Inferior parietal cortex (tissue), 1 donor: ENCODE measurements at regions not wholly inside any gene's neighbourhood (a gene's known extent, or its start where the extent isn't known, plus 50 kb on each side); places are given as distances from the start of the nearest gene placed in this dataset.

Experiments
- DNase-seq: peaks from one replicate; pipeline ENCODE4 v3.0.0-alpha.2; 2016; ENCODE audit errors: extremely low spot score

DNA sequence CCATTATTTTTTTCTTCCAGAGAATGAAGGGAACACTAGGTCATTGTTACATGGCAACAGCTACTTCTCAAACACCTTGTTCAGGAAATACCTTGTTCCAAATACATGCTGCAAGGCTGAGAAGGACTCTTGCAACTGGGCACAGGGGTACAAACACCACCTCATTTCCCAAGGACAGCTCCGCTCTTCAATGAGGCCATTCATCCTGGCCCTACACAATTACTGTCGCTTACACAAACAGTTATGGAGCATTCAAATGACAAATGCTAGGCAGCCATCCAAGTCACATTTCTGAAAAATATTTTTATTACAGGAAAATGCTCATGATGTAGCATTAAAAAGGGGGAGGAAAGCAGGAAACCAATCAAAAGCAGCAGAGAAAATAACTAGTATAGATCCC lies 611.9 kb downstream of the DHX35 start:
- DNase-seq = no peak

DNA sequence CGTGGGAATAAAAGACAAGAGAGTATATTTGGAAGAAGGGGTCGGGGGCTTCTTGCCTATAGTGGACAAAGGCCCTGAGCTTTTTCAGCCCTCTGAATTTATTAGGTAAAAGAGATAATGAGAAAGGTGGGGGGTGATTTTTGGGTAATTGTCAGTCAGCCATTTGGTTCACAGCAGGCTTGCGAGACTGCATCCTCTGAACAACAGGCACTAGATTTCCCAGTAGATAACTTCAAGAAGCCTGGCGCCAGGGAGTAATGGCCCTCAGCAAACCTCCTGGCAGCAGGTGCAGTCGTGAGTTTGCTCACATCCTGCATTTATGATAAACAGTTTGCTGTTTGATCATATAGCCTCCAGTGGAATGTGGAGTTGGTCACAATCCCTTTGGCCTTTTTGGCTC lies 609.0 kb downstream of the DHX35 start:
- DNase-seq = no peak

DNA sequence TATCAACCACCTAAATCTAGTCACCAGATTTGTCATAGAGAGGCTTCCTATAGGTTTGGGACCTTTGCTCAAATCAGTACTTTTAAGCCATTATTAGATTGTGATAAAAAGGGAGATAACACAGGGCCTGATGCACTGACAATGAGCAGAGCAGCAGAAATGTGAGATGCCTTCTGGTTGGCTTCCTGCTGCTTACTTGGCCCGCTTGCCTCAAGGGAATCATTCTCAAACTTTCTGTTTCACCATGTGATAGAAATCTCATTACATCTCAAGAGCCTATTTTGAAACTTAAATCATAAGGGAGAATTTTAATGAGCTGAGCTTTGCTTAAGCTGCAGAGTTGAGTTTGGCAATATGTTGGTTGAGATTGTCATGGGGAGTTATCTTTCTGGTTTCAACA lies 606.0 kb downstream of the DHX35 start:
- DNase-seq = no peak

DNA sequence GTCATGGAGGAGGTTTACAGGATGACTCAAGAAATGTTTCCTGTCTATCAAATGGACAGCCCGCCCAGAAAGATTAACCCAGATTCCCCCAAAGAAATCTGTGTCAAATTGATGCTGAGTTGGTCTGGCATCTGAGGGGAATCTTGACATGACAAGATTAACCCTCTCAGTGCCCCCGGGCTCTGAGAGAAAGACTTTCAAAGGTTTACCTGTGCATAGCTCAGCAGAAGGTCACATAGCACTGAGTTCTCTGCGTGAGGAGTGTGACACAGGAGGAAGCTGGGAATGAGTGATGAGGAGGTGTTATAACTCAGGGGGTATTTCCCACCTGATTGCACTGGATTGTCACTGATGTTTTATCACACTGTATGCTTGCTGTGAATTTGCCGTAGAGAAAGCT lies 601.2 kb downstream of the DHX35 start:
- DNase-seq = no peak

DNA sequence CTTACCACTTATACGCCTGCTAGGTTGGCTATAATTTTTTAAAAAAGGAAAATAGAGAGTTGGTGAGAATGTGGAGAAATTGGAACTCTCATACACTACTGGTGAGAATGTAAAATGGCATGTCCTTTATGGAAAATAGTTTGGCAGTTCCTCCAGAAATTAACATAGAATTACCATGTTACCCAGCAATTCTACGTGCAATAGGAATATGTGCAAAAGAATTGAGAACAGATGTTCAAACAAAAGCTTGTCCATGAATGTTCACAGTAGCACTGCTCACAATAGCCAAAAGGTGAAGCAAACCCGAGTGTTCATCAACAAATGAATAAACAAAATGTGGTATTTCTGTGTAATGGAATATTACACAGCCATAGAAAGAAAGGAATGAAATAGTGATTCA lies 592.2 kb downstream of the DHX35 start:
- DNase-seq = no peak

DNA sequence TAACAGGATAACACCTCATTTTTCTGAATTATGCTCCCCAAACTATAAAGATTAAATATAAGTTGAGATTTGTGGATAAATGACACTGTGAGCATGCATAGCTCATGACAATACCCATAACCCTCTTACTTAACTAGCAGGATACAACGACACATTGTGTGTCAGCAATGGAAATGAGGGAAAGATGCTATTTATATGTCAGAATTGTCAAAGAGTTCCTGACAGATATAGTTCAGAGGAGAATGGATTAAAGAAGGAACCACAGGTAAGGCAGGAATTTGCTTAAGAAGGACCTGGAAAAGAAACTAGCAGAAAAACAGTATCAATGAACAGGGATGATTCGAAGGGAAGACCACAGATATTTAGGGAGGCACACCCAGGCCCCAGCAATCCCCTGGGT lies 591.0 kb downstream of the DHX35 start:
- DNase-seq = no peak

DNA sequence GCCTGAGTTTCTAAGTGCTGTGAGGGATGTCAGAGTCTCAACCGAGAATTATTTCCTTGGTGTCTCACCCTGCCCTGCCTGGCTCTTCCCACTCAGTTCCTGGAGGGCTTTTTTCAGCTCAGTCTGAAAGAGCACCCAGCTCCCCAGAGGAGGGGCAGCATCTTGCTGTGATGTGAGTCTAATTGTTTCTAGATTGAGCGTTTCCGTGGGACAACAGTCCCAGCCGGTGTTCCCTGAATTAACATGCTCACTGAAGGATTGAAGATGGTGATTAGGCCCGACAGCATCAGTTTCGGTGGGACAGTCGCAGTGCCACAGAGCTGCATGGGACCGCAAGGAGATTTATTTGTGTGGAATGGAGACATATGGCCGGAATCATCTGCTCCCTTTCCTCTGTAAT lies 587.6 kb downstream of the DHX35 start:
- DNase-seq = no peak

DNA sequence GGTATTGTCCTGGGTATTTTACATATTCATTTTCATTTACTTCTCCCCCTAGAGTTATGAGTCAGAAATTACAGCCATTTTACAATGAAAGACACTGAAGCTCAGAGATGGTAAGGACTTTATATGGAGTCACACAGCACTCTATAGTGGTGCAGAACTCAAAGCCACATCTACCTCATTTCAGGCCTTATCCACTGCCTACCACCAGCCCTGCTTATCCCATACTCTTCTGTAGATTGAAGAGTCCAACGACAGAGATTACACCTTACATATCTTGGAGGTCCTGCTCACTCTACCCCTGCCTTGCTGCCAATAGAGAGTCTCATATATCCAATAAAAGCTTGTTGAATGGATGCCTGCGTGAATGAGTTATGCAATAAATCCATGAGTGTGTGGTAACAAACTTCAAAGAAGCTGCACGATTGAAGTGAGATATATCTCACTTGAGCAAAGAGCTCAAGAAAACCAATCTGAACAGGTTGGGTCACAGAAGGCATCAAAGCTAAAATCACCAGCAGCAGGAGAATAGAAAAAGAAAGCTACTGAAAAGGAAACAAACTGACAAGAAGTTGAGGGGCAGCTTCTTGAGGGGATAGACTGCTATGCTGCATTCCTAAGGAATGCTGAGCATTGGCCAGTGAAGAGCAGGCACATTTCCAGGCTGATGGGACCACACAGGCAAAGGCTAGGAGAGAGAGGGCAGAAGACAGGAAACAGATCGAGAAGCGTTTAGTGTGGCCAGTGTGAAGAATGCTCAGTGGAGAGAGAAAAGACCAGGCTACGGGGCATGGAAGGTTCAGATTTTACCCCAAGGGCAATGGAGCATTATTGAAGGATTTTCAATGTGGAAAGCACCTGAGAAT lies 585.6 kb downstream of the DHX35 start:
- DNase-seq = no peak

DNA sequence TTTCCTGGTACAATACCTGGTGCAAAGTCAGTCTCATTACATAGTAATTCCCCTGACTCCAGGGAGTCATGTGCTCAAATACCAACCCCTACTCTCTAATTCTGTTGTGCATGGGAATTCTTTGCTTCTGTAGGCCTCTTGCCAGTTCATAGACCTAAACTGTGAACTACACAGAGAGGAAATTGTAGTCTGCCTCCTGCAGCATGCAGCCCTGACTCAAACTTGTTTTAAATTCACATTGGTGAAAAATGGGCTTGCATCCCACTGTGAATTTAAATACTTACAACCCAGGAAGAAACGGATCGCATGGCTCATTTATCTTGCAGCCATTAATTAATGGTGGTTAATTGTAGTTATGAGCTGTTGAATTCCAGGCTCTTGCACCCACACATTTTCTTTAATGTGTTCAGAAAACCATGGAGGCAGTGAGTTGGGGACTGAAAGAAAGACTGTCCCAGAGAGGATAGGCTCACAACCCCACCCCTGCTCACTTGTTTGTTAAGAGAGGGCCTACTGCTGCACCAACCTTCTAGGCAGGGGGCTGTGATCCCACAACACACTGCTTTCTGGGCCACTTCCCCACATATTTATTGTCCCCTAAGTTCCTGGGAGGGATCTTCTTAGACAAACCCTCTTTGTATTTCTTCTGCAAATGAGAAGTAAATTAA lies 579.1 kb downstream of the DHX35 start:
- no peak for DNase-seq

DNA sequence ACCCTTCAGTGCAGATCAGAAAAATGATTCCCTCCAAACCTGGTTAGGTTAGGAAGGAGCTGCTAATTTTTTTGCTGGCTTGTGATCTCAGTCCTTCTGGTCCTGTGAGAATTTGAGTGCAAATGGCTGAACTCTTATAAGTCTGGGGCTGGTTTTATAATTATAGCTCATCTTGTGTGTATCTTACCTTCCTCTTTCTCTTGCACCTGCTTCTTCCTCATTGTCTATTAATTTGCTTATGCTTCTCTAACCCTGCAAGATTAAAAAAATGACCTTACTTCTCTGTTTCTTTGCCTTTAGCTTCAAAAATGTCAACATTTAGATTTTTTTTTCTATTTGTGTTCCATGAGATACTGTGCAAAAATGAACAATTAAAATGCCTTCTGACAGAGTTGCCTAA lies 576.2 kb downstream of the DHX35 start:
- no peak for DNase-seq

DNA sequence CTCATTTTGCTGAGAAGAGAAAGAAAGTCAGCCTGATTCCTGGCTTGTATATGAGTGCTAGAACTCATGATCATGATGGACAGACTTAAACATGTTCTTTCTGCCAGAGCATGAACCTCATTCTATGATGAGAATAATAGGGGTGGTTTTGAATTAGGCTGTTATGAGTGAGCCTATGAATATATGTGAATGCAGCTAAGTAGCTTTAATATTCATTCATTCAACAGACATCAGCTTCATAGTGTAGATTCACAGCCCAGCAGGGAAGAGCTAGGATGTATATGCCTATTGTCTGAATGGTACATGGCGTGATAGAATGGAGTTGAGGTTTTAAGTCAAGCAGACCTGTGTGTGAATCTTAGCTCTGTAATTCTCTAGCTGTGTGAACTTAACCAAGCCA lies 573.2 kb downstream of the DHX35 start:
- DNase-seq = no peak

DNA sequence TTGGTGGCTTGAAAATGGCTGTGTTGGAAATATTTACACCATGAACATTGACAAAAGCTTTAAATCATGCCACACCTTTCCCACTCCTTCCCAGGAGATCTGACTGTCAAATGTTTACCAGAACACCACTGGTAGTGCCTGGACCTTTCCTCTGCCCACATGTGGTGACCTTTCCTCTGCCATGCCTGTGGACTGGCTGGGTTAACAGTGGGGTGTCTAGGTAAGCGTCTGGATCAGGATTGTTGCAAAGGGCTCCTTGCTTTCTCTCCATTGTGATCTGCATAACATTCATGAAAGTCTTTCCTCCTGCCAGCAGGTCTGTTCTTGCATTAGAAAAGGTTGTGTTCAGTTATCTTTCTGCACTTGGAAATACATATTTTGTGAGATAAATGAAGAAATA lies 572.7 kb downstream of the DHX35 start:
- DNase-seq = no peak

DNA sequence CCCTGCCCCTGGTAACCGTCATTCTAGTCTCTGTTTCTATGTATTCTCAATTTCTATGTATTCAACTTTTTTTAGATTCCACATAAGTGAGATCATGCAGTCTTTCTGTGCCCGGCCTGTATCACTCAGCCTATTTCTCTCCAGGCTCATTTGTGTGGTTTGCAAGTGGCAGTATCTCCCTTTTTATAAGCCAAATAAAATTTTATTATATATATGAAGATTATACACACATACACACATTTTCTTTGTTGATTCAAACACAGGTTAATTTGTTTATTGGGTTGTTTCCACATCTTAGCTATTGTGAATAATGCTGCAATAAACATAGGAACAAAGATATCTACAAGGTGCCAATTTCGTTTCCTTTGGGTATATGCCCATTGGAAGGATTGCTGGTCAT lies 571.7 kb downstream of the DHX35 start:
- no peak for DNase-seq

DNA sequence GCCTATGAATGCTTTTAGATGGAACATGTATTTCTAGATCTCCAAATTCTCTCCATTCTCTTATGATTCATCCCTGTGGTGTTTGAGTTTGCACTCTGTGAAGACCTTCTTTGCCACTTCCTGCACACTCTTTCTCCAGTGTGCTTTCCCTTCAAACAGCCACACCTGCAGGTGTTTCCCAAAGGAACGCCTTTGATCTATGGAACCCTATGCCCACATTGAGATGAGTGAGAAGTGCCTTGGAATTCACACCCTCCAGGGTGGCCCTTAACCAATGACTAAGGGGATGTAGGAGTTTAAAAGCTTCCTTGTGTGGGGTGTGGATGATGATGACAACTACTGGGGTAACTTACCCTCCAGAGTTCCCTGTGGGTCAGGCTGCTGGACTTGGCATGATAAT lies 570.1 kb downstream of the DHX35 start:
- no peak for DNase-seq

DNA sequence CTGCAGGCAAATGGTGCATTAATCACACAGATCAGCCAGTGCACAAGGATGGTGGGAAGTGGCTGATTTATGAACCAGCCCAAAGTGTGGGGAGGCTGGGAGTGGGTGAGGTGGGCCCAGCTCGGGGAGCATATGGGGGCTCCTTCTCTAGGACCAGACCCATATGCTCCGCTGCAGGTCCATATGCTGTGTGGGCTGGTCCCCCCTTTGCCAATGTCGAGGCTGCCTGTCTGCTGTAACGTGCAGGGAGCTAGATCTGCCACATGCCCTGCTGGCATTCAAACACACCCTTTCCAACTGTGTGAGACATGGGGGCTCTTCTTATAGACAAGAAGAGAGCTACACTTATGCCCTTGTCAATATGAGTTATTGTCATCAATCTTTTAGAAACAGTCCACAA lies 566.3 kb downstream of the DHX35 start:
- no peak for DNase-seq

DNA sequence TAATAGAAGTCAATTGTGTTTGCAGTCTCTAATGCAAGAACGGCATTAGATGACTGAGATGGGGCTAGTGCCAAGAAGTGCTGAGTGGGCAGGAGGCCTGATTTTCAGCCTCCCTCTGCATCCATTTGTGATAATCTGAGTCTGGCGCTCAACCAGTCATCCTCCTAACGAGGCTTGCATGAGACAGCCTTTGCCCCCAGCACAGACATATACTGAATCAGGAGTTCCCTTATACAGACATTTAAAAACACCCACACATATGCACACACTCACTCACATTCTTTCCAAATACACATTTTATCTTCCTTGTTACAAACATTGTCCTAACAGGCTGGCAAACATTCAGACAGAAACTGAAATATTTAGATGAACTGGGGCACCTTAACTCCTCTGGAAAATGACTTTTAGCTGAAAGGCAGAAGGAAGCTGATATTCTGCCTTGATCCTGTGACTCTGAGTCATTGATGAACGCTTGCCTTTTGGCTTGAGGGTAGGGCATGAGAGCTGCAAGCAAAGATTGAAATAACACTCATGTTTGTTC lies 562.3 kb downstream of the DHX35 start:
- no peak for DNase-seq

DNA sequence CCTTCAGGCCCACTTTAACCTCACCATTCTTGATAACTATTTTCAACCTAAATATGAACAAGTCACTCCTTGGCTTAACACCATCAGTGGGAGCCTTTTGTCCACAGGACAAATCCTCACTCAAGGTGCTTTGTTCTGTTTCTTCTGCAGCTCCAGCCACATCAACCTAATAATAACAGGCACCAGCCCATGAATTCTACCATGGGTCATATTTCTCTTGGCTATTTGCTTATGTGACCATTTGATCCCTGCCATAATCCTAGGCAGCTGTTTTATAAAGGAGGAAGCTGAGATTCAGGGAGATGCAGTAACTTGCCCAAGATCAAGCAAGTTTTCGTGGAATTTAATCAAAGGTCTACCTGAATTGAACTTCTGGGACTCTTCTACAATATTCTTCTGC lies 561.3 kb downstream of the DHX35 start:
- DNase-seq = no peak

DNA sequence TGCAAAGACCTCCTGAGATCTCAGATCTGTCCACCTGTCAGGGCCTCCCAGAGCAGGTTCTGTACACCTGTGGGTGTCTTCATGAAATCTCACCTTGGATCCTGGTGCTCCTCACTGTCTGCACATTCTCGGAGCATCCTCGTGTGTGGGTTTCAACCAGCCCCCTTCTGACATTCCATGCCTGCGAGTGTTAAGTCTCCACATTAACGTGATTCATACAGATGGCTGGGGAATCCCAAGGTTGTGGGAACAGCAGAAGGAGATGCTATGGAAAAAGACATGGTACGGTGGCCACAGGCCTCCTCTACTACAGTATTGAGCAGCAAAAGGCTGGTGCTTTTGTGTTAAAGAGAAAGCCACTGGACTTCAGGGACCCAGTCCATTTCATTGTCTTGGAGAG lies 556.5 kb downstream of the DHX35 start:
- DNase-seq = no peak

DNA sequence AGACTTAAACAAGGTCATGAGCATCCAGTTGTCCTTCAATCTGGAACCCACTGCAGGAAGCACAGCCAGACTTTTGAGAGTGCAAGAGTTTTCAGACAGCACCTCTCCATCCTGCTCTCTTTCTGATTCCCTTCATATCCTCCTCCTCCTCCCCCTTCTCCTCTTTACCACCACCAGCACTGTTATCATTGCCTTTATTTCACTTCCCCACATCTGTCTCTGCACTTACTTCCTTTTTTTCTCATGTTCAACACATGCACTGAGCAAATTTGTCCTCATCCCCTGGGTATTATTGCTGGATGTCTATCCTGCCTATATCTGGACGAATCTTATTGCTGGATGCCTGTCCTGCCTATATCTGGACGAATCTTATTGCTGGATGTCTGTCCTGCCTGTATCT lies 554.8 kb downstream of the DHX35 start:
- DNase-seq = no peak

DNA sequence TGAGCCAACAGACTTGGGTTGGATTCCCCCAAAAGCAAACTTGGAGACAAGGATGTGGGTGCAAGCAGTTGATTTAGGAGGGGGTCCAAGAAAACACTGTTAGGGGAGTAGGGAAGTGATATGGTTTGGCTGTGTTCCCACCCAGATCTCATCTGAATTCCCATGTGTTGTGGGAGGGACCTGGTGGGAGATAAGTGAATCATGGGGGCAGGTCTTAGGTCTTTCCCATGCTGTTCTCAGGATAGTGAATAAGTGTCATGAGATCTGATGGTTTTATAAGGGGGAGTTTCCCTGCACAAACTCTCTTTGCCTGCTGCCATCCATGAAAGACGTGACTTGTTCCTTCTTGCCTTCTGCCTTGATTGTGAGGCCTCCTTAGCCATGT lies 542.6 kb downstream of the DHX35 start:
- no peak for DNase-seq

DNA sequence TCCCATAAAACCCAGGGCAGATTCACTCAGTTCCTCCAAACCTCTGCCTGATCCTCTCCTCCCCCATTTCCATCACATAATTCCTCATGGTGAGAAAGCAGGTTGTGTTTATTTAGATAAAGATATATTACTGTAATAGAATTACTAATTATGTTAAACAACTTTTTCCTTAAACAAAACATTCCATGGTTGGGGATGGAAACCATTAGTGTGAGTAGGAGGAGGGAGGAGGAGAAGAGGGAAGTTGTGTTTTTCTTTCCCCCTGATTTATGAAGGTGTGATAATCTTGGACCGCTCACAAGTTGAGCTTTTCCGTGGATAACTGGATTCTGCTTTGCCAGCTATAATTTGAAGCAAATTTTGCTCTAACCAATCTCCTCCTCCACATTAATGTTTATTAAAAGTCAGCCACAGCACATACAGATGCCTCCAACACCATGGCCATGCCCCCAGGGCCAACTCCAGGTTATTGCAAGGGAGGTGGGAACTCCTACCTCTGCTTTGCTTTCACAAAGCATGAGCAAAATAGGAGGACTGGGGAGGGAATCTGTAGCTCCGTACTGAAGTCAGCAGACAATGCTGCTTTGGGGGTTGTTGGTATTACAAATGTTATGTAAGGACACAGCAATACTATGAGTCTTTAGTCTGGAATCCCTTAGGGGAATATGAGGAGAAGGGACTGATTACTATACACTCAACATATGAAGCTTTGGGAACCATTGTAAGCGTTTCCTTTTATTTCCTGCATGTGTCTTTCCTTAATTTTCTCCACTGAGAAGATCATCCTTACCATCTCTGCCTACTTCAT lies 542.0 kb downstream of the DHX35 start:
- DNase-seq = no peak

DNA sequence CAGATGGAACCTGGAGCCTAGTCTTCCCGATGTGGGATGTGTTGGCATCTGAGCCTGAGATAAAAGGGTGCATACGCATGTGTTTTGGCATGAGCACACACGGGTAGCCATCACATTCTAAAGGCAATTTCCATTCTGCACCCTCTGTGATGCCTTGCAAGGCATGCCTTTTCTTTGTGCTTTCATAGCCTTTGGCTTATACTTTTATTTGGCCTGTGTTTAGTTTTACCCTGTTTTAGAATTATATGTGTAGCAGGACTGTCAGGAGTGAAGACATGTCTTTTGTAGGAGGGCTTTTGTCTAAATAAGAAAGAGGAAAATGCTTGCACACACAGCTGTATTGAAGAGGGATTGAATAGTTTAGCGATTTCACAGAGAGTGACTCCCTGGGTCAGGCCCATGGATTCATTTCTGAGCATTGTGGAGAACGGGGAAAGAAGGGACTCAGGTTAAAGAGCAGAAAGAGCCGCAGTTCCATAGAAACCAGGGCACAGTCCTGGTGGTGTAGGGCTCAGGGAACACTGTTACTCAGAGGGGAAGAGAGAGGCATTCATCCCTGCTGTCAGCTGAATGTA lies 530.2 kb downstream of the DHX35 start:
- DNase-seq = no peak
